ENCODE measurements at regions not wholly inside any gene's neighbourhood (a gene's known extent, or its start where the extent isn't known, plus 50 kb on each side); places are given as distances from the start of the nearest gene placed in this dataset.

GRCh38 chr4:79651456-79651855, 243.4 kb upstream of the GK2 start:
- Histone ChIP-seq H3K9me3 (ENCODE audit: insufficient read depth, low read length, severe bottlenecking) (no peaks in the 10 kb centered on the region), H3K79me2 (ENCODE audit: insufficient read depth, low read length) (no peaks in the 10 kb centered on the region), H2AFZ (ENCODE audit: low read depth, low read length) (no peak overlapping the region), H3K27me3 (ENCODE audit: insufficient read depth, low read length, poor library complexity) (no peaks in the 10 kb centered on the region), H3K4me1 (ENCODE audit: insufficient read depth, low read length) (no peaks in the 10 kb centered on the region), H3K27ac (ENCODE audit: low read length) (no peak overlapping the region), H3K4me3 (ENCODE audit: low read depth in 1 of 2, low read length in 2 of 2) (no peak overlapping the region), H3K36me3 (ENCODE audit: insufficient read depth, low read length) (no peaks in the 10 kb centered on the region), H3K9ac (ENCODE audit: low read depth, low read length) (no peak overlapping the region), H4K20me1 (ENCODE audit: insufficient read depth, low read length) (no peaks in the 10 kb centered on the region), H3K4me2 (ENCODE audit: insufficient read depth, low read length) (no peak overlapping the region)
- no peak for ATAC-seq (ENCODE audit: insufficient read depth, low read depth)
- TF ChIP-seq EZH2 (IDR thresholded peaks at IDR 0.05; ENCODE audit: borderline replicate concordance, low read depth, low read length, severe bottlenecking) (no peak), CTCF (IDR thresholded peaks at IDR 0.05; ENCODE audit: borderline replicate concordance, extremely low read depth, low read length, poor library complexity, severe bottlenecking) (no peak)
- no peak for DNase-seq

- no peak overlapping the region for H2AFZ ChIP-seq (ENCODE audit: low read depth, low read length)
- no peaks in the 10 kb centered on the region for H4K20me1 ChIP-seq (ENCODE audit: insufficient read depth, low read length)
- H3K79me2 ChIP-seq (ENCODE audit: insufficient read depth, low read length) = no peaks in the 10 kb centered on the region
- H3K9me3 ChIP-seq (ENCODE audit: insufficient read depth, low read length, severe bottlenecking) = no peaks in the 10 kb centered on the region
- no peak overlapping the region for H3K9ac ChIP-seq (ENCODE audit: low read depth, low read length)
- H3K4me3 ChIP-seq (ENCODE audit: low read depth in 1 of 2, low read length in 2 of 2) = no peak overlapping the region
- no peak overlapping the region for H3K27ac ChIP-seq (ENCODE audit: low read length)
- ATAC-seq (ENCODE audit: insufficient read depth, low read depth) = peak; percentile 17; the same call in 2 of the 3 replicates
- TF ChIP-seq EZH2 (IDR thresholded peaks at IDR 0.05; ENCODE audit: borderline replicate concordance, low read depth, low read length, severe bottlenecking) (no peak), CTCF (IDR thresholded peaks at IDR 0.05; ENCODE audit: borderline replicate concordance, extremely low read depth, low read length, poor library complexity, severe bottlenecking) (no peak)
- H3K4me2 ChIP-seq (ENCODE audit: insufficient read depth, low read length) = no peak overlapping the region
- no peaks in the 10 kb centered on the region for H3K27me3 ChIP-seq (ENCODE audit: insufficient read depth, low read length, poor library complexity)
- no peaks in the 10 kb centered on the region for H3K36me3 ChIP-seq (ENCODE audit: insufficient read depth, low read length)
- H3K4me1 ChIP-seq (ENCODE audit: insufficient read depth, low read length) = no peaks in the 10 kb centered on the region
- DNase-seq = no peak
Observed at GRCh38 chr4:79650794-79651431, 242.9 kb upstream of the GK2 start.

- no peak for DNase-seq
- TF ChIP-seq CTCF (IDR thresholded peaks at IDR 0.05; ENCODE audit: borderline replicate concordance, extremely low read depth, low read length, poor library complexity, severe bottlenecking) (no peak), EZH2 (IDR thresholded peaks at IDR 0.05; ENCODE audit: borderline replicate concordance, low read depth, low read length, severe bottlenecking) (no peak)
- H3K4me1 ChIP-seq (ENCODE audit: insufficient read depth, low read length) = no peaks in the 10 kb centered on the region
- H3K4me2 ChIP-seq (ENCODE audit: insufficient read depth, low read length) = no peak overlapping the region
- H3K9me3 ChIP-seq (ENCODE audit: insufficient read depth, low read length, severe bottlenecking) = no peaks in the 10 kb centered on the region
- no peak overlapping the region for H2AFZ ChIP-seq (ENCODE audit: low read depth, low read length)
- H4K20me1 ChIP-seq (ENCODE audit: insufficient read depth, low read length) = no peaks in the 10 kb centered on the region
- H3K36me3 ChIP-seq (ENCODE audit: insufficient read depth, low read length) = no peaks in the 10 kb centered on the region
- no peak for ATAC-seq (ENCODE audit: insufficient read depth, low read depth)
- no peak overlapping the region for H3K27ac ChIP-seq (ENCODE audit: low read length)
- no peaks in the 10 kb centered on the region for H3K79me2 ChIP-seq (ENCODE audit: insufficient read depth, low read length)
- H3K4me3 ChIP-seq (ENCODE audit: low read depth in 1 of 2, low read length in 2 of 2) = no peak overlapping the region
- no peak overlapping the region for H3K9ac ChIP-seq (ENCODE audit: low read depth, low read length)
- H3K27me3 ChIP-seq (ENCODE audit: insufficient read depth, low read length, poor library complexity) = no peaks in the 10 kb centered on the region
Observed at GRCh38 chr4:79650217-79650616, 242.2 kb upstream of the GK2 start.
